HG03108 (cell line): ENCODE measurements at regions not wholly inside any gene's neighbourhood (a gene's known extent, or its start where the extent isn't known, plus 50 kb on each side); places are given as distances from the start of the nearest gene placed in this dataset.
"Not testable (repeated sequence)": the region's sequence is repeated elsewhere in the genome, so short reads cannot be mapped to it uniquely, and the experiment has no call there.

Source experiments
- ATAC-seq: cut with Tn5 transposase; IDR thresholded peaks from one replicate; pipeline ENCODE4 v1.9.1; 2021; ENCODE audit warnings: moderate library complexity; ENCODE audit not compliant: unreplicated experiment

GRCh38 chr21:16211339-16212303 is 481.8 kb downstream of the USP25 start:
- ATAC-seq, result no peak

GRCh38 chr21:16213518-16213917 is 483.7 kb downstream of the USP25 start:
- ATAC-seq, result no peak

- ATAC-seq, result no peak
Measured at GRCh38 chr21:16215193-16215592, 485.4 kb downstream of the USP25 start.

DNA sequence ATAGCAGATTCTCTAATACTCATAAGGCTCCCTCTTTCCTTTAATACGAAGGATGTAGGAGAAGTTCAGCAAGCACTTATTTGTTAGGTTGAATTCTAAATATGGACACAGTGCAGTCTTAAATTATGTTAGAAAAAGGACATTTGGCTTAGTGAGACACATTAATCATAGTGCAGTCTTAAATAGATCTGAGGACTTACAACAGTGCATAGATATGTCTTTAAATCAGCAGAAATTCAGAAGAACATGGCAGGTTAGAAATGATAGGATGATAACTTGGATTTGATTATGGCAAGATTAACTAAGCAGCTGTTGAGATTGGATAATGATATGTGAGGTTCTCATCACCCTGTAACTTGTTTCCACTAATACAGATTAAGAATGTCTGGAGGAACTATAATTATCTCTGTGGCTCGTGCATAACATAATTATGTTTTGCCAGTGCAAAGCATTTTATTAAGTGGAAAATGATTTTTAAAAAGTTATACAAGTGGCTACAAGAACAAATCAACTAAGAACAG is 485.9 kb downstream of the USP25 start:
- no peak for ATAC-seq

GRCh38 chr21:16216288-16216962 is 486.6 kb downstream of the USP25 start:
- ATAC-seq, result no peak

GRCh38 chr21:16218682-16219343 is 489.0 kb downstream of the USP25 start:
- ATAC-seq, result no peak

DNA sequence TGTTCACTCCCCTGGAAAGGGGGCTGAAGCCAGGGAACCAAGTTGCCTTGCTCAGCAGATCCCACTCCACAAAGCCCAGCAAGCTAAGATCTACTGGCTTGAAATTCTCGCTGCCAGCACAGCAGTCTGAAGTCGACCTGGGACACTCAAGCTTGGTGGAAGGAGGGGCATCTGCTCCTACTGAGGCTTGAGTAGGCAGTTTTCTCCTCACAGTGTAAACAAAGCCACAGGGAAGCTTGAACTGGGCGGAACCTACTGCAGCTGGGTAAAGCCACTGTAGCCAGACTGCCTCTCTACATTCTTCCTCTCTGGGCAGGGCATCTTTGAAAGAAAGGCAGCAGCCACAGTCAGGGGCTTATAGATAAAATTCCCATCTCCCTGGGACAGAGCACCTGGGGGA is 495.0 kb downstream of the USP25 start:
- ATAC-seq, result not testable (repeated sequence)

GRCh38 chr21:16239659-16240265 is 510.0 kb downstream of the USP25 start:
- ATAC-seq, result no peak

- ATAC-seq, result no peak
Measured at GRCh38 chr21:16241016-16241415, 511.2 kb downstream of the USP25 start.

GRCh38 chr21:16241479-16241963 is 511.7 kb downstream of the USP25 start:
- ATAC-seq, result no peak

DNA sequence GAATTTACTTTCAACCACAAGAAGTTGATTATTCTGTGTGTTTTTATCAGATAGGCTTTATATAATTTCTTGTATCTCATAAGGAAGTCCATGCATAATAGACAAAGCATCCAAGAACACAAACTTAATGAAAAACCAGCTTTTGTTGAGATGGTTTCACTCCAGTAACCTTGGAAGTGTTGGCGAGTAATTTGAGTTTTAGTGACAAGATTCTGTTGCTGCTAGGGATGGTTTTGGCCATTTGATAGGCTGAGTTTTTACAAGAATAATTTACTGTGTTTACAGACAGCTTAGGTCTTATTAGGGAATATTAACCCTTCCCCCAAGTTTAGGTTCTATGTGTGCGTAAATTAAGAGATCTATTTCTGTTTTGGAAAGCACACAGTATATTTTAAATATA is 513.6 kb downstream of the USP25 start:
- no peak for ATAC-seq

- no peak for ATAC-seq
Measured at GRCh38 chr21:16248705-16249104, 518.9 kb downstream of the USP25 start.

GRCh38 chr21:16250273-16250672 is 520.5 kb downstream of the USP25 start:
- no peak for ATAC-seq

GRCh38 chr21:16258844-16259611 is 529.2 kb downstream of the USP25 start:
- ATAC-seq, result no peak

DNA sequence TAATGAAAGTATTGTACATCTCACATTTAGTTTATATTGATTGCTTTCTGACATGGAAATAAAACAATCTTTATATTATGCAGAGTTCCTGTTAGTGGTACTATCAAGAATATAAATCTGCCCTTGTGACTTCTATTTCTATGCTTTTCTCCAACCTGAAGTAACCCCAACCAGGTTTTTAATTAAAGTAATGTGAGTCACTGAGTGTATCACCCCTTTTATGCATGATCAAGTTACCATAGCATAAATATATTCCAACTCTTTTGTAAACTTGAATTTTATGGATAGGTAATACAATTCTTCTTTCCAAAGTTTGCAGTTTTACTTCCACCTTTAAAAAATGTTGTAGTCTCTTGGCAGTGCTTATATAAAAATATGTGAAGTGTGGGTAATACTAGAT is 532.3 kb downstream of the USP25 start:
- no peak for ATAC-seq

GRCh38 chr21:16264319-16264718 is 534.5 kb downstream of the USP25 start:
- no peak for ATAC-seq

GRCh38 chr21:16269476-16269875 is 539.7 kb downstream of the USP25 start:
- ATAC-seq, result no peak

DNA sequence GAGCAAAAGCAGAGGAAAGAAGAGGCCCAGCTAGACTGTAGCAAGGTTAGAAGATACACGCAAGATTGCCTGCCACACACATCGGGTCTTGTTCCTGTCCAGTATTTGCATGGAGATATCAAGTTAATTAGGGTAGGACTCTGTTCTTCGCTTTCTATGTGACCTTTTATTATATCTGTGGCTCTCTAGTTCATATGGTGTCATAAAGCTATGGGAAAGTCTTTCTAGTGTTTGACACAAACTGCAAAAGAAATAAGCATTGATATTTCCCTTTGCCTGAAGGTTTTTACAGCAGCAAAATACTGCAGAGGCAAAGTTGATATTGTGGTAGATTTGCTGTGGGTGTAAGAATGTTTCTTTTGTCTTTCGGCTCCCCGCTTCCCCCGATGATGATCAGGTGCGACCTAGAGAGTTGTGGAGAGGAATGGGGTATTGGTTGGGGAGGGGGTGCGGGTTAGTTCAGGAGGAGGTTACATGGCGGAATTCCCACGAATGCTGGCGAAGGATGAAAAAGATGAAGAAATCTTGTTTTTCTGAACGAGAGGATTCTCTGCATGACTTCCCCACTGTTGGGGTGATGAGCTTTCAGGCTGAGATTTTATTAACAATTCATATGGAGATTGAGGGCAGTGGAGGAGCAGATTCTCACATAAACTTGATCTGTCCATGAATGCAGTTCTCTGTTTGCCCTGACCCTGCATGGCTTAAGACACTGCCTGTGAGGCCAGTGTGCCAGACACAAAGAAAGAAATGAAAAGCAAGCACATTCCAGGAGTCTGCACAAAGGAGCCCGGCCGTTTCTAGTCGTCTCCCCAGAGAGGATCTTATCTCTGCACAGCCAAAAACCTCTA is 550.2 kb downstream of the USP25 start:
- no peak for ATAC-seq

DNA sequence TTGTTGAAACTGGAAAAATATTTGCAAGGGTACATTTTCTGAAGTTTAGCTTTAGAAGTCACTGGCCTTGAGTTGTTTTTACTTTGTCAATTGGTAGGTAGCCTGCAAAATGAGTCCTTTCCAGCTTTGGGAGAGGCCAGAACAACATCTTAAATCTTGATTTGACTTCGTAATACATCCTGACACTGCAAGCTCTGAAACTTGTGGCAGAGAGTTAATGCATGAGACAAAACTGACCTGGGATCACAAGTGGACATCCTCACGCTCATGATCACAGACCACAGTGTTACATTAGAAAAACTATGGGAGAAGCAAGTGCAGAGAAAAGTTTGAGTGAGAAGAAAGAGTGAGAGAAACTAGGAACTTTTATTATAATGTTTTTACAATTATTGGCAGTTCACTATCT is 550.9 kb downstream of the USP25 start:
- ATAC-seq, result no peak
